Uterus (tissue), 3 donors: ENCODE measurements at regions not wholly inside any gene's neighbourhood (a gene's known extent, or its start where the extent isn't known, plus 50 kb on each side); places are given as distances from the start of the nearest gene placed in this dataset.
A peak's percentile ranks its signal among the peaks of the same experiment; 100 is the strongest.

Source experiments
- DNase-seq, 2 donors: peaks; one replicate each; pipeline ENCODE4 v3.0.0-alpha.2; 2019 to 2020
- H3K27ac ChIP-seq, 2 donors: fragments of 200-600 bp; sonication (generic); 1 replicate in 1 of 2; 2 replicates in 1 of 2; pipeline ENCODE4 v1.5.1; 2016 to 2018
- H3K27me3 ChIP-seq, 2 donors: fragments of 200-600 bp; sonication (generic); one replicate each; pipeline ENCODE4 v1.5.1; 2018 to 2019; ENCODE audit warnings: control low read depth in 1 of 2
- H3K36me3 ChIP-seq, 2 donors: fragments of 200-600 bp; sonication (generic); one replicate each; pipeline ENCODE4 v1.5.1; 2019; ENCODE audit warnings: control low read depth in 1 of 2
- H3K4me1 ChIP-seq, 2 donors: fragments of 200-600 bp; sonication (generic); one replicate each; pipeline ENCODE4 v1.5.1; 2018 to 2019; ENCODE audit warnings: control low read depth in 1 of 2
- H3K4me3 ChIP-seq, 2 donors: fragments of 200-600 bp; sonication (generic); 1 replicate in 1 of 2; 2 replicates in 1 of 2; pipeline ENCODE4 v1.5.1; 2018 to 2019; ENCODE audit warnings: mild to moderate bottlenecking in 1 of 2
- H3K9me3 ChIP-seq, 2 donors: fragments of 200-600 bp; sonication (generic); one replicate each; pipeline ENCODE4 v1.5.1; 2019; ENCODE audit warnings: control low read depth in 1 of 2
- POLR2A ChIP-seq, 2 donors: fragments of 450-650 bp; IDR thresholded peaks; one replicate each; pipeline ENCODE4 v1.6.1; 2016; ENCODE audit warnings: antibody characterized with exemption in 2 of 2, mild to moderate bottlenecking in 1 of 2, moderate library complexity in 1 of 2
- intact Hi-C: fragments of 100-400 bp; cut with DNase I; formaldehyde crosslinking; loops from one replicate; pipeline ENCODE4 v1.15.1; 2023; ENCODE audit warnings: low total_unique reads
- TF ChIP-seq, protein P1 (sequence below), 4 experiments: fragments of 200-600 bp in 2 of 4; fragments of 450-650 bp in 2 of 4; sonication (generic) in 2 of 4; IDR thresholded peaks; one replicate each; pipeline ENCODE4 v1.5.1; 2016 to 2019; ENCODE audit warnings: antibody characterized with exemption in 4 of 4, mild to moderate bottlenecking in 2 of 4, moderate library complexity in 1 of 4
- donor health status: DM: yes; HTN: yes; CAD: no.

DNA sequence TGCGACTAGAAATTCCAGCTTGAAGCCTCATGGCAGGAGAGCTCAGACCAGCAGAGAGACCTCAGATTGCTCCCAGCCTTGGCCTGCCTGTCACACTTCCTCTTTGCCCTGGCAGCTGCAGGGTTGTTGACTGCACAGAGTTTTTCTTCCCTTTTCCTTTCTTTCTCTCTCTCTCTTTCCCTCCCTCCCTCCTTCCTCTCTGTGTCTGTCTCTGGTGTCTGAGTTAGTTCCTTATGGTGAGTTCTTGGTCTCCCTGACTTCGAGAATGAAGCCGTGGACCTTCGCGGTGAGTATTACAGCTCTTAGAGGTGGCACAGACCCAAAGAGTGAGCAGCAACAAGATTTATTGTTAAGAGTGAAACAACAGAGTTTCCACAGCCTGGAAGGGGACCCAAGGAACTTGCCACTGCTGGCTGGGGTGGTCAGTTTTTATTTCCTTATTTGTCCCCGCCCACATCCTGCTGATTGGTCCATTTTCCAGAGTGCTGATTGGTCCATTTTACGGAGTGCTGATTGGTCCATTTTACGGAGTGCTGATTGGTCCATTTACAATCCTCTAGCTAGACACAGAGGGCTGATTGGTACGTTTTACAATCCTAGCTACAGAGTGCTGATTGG, 266.3 kb downstream of the RPS24 start:
- no peak for TF ChIP-seq POLR2A (IDR thresholded peaks at IDR 0.05)
- TF ChIP-seq, protein P1, sequence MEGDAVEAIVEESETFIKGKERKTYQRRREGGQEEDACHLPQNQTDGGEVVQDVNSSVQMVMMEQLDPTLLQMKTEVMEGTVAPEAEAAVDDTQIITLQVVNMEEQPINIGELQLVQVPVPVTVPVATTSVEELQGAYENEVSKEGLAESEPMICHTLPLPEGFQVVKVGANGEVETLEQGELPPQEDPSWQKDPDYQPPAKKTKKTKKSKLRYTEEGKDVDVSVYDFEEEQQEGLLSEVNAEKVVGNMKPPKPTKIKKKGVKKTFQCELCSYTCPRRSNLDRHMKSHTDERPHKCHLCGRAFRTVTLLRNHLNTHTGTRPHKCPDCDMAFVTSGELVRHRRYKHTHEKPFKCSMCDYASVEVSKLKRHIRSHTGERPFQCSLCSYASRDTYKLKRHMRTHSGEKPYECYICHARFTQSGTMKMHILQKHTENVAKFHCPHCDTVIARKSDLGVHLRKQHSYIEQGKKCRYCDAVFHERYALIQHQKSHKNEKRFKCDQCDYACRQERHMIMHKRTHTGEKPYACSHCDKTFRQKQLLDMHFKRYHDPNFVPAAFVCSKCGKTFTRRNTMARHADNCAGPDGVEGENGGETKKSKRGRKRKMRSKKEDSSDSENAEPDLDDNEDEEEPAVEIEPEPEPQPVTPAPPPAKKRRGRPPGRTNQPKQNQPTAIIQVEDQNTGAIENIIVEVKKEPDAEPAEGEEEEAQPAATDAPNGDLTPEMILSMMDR (IDR thresholded peaks at IDR 0.05): no peak
- intact Hi-C loops: loop anchor here (5.0 to 10.0 kb wide), 2 partner anchors 672 to 895 kb away; no protein-coding TSS in a partner anchor
- Histone ChIP-seq H3K4me1 (no peaks in the 10 kb centered on the region), H3K27me3 (no peaks in the 10 kb centered on the region), H3K4me3 (no peak overlapping the region), H3K9me3 (no peaks in the 10 kb centered on the region), H3K36me3 (no peaks in the 10 kb centered on the region), H3K27ac (no peak overlapping the region)
- peak; percentile 33 to 45 for DNase-seq

- DNase-seq: peak; percentile 6 to 11
- intact Hi-C loops: loop anchor here (5.0 to 10.0 kb wide), 2 partner anchors 672 to 894 kb away; no protein-coding TSS in a partner anchor
- no peak overlapping the region for H3K4me3 ChIP-seq
- no peaks in the 10 kb centered on the region for H3K4me1 ChIP-seq
- H3K9me3 ChIP-seq: no peaks in the 10 kb centered on the region
- H3K27ac ChIP-seq: no peak overlapping the region
- no peaks in the 10 kb centered on the region for H3K36me3 ChIP-seq
- H3K27me3 ChIP-seq: no peaks in the 10 kb centered on the region
- TF ChIP-seq, protein P1 (IDR thresholded peaks at IDR 0.05): no peak
- no peak for TF ChIP-seq POLR2A (IDR thresholded peaks at IDR 0.05)
These were observed 266.9 kb downstream of the RPS24 start for GRCh38 chr10:78300526-78300925.

DNA sequence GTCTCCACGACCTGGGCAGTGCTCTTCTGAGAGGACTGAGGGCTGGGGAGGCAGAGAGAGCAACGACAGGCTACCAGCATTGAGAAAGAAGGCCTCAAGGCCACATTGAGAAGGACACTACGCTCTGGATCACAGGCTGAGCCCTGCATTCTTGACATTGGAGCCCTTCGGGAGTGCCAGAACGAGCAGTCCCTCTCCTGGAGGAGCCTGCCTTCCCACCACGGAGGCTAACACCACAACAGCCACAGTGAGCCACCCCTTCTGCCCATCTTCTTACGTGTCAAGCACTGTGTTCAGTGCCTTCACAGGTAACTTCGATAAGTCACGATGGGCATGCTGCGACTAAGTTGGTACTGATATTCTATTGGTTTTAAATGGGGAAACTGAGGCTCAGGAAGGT, 267.8 kb downstream of the RPS24 start:
- TF ChIP-seq POLR2A (IDR thresholded peaks at IDR 0.05): no peak
- TF ChIP-seq, protein P1 (IDR thresholded peaks at IDR 0.05): no peak
- intact Hi-C loops: loop anchor here (5.0 to 10.0 kb wide), 2 partner anchors 671 to 893 kb away; no protein-coding TSS in a partner anchor

GRCh38 chr10:78301891-78302738, 268.5 kb downstream of the RPS24 start:
- TF ChIP-seq POLR2A (IDR thresholded peaks at IDR 0.05): no peak
- TF ChIP-seq, protein P1 (IDR thresholded peaks at IDR 0.05): no peak
- DNase-seq: peak in 1 of 2 donors; percentile 11
- H3K36me3 ChIP-seq: no peaks in the 10 kb centered on the region
- no peaks in the 10 kb centered on the region for H3K27me3 ChIP-seq
- peak overlapping the region; percentile 69 to 87 for H3K27ac ChIP-seq
- no peaks in the 10 kb centered on the region for H3K9me3 ChIP-seq
- H3K4me1 ChIP-seq: no peaks in the 10 kb centered on the region
- peak overlapping the region in 1 of 2 donors; percentile 17 for H3K4me3 ChIP-seq
- intact Hi-C loops: loop anchor here (5.0 to 10.0 kb wide), 2 partner anchors 670 to 893 kb away; no protein-coding TSS in a partner anchor

More for the DNA sequence above, 267.8 kb downstream of the RPS24 start:
- Histone ChIP-seq H3K9me3 (no peaks in the 10 kb centered on the region), H3K27ac (no peak overlapping the region), H3K4me3 (no peak overlapping the region), H3K36me3 (no peaks in the 10 kb centered on the region), H3K27me3 (no peaks in the 10 kb centered on the region), H3K4me1 (no peaks in the 10 kb centered on the region)
- peak; percentile 5 to 17 for DNase-seq

GRCh38 chr10:78302739-78302988, 269.0 kb downstream of the RPS24 start:
- TF ChIP-seq POLR2A (IDR thresholded peaks at IDR 0.05): no peak
- TF ChIP-seq, protein P1 (IDR thresholded peaks at IDR 0.05): no peak
- intact Hi-C loops: loop anchor here (5.0 to 10.0 kb wide), 2 partner anchors 670 to 892 kb away; no protein-coding TSS in a partner anchor
- Histone ChIP-seq H3K27ac (peak overlapping the region; percentile 69 to 87), H3K9me3 (no peaks in the 10 kb centered on the region), H3K4me3 (peak overlapping the region; percentile 17 to 53), H3K36me3 (no peaks in the 10 kb centered on the region), H3K27me3 (no peaks in the 10 kb centered on the region), H3K4me1 (no peaks in the 10 kb centered on the region)
- DNase-seq: no peak
